D721Med (cell line): ENCODE measurements at regions not wholly inside any gene's neighbourhood (a gene's known extent, or its start where the extent isn't known, plus 50 kb on each side); places are given as distances from the start of the nearest gene placed in this dataset.

Experiments used
- DNase-seq: peaks from one replicate; pipeline ENCODE4 v3.0.0; 2011; ENCODE audit warnings: low spot score; ENCODE audit not compliant: insufficient read length
- FAIRE-seq: peaks from 2 replicates; lab custom pipeline; 2011; peaks lifted over from hg19 to GRCh38; lab: Jason Lieb, UNC
- CTCF ChIP-seq: IDR thresholded peaks from 2 replicates; pipeline ENCODE4 v1.5.1; 2012; ENCODE audit warnings: mild to moderate bottlenecking, control low read depth; ENCODE audit not compliant: insufficient read depth; ENCODE audit errors: missing control alignments

- DNase-seq (no peak), FAIRE-seq (no peak)
- TF ChIP-seq CTCF = no peak
Observed at GRCh38 chr2:23286758-23287704, 97.9 kb upstream of the KLHL29 start.

GRCh38 chr2:23289671-23290070 is 95.3 kb upstream of the KLHL29 start:
- no peak for TF ChIP-seq CTCF
- no peak for FAIRE-seq
- DNase-seq = no peak

GRCh38 chr2:23291239-23291638 is 93.7 kb upstream of the KLHL29 start:
- no peak for TF ChIP-seq CTCF
- FAIRE-seq = no peak
- no peak for DNase-seq

- no peak for TF ChIP-seq CTCF
- DNase-seq (no peak), FAIRE-seq (no peak)
Observed at GRCh38 chr2:23292024-23292423, 93.0 kb upstream of the KLHL29 start.

- no peak for TF ChIP-seq CTCF
- no peak for DNase-seq
- FAIRE-seq = no peak
Observed at GRCh38 chr2:23293063-23293462, 91.9 kb upstream of the KLHL29 start.

- no peak for DNase-seq
- no peak for FAIRE-seq
- no peak for TF ChIP-seq CTCF
Observed at GRCh38 chr2:23293731-23294130, 91.2 kb upstream of the KLHL29 start.

- FAIRE-seq = no peak
- no peak for TF ChIP-seq CTCF
- DNase-seq = no peak
Observed at GRCh38 chr2:23294238-23294637, 90.7 kb upstream of the KLHL29 start.
